ENCODE measurements at regions not wholly inside any gene's neighbourhood (a gene's known extent, or its start where the extent isn't known, plus 50 kb on each side); places are given as distances from the start of the nearest gene placed in this dataset.

GRCh38 chr14:80095623-80096022, 115.7 kb downstream of the DIO2 start:
- Mint-ChIP-seq H3K27me3 (no peaks in the 10 kb centered on the region), H3K36me3 (ENCODE audit: low read depth) (no peaks in the 10 kb centered on the region), H3K4me1 (ENCODE audit: low read depth) (no peaks in the 10 kb centered on the region), H3K9me3 (peaks cover 22% of the 10 kb centered on the region), H3K4me3 (no peak overlapping the region), H3K27ac (no peak overlapping the region)
- intact Hi-C loops (cut with micrococcal nuclease): no loop called here

GRCh38 chr14:80087411-80087810, 123.9 kb downstream of the DIO2 start:
- H3K4me3 Mint-ChIP-seq: no peak overlapping the region
- H3K27ac Mint-ChIP-seq: no peak overlapping the region
- H3K36me3 Mint-ChIP-seq (ENCODE audit: low read depth): no peaks in the 10 kb centered on the region
- no peaks in the 10 kb centered on the region for H3K4me1 Mint-ChIP-seq (ENCODE audit: low read depth)
- peaks cover 62% of the 10 kb centered on the region for H3K9me3 Mint-ChIP-seq
- intact Hi-C loops (cut with micrococcal nuclease): no loop called here
- H3K27me3 Mint-ChIP-seq: no peaks in the 10 kb centered on the region

- H3K4me3 Mint-ChIP-seq: no peak overlapping the region
- H3K4me1 Mint-ChIP-seq (ENCODE audit: low read depth): no peaks in the 10 kb centered on the region
- H3K27me3 Mint-ChIP-seq: no peaks in the 10 kb centered on the region
- peaks cover 39% of the 10 kb centered on the region for H3K9me3 Mint-ChIP-seq
- H3K27ac Mint-ChIP-seq: no peak overlapping the region
- H3K36me3 Mint-ChIP-seq (ENCODE audit: low read depth): no peaks in the 10 kb centered on the region
- intact Hi-C loops (cut with micrococcal nuclease): no loop called here
These were observed 127.1 kb downstream of the DIO2 start for GRCh38 chr14:80084196-80084595.

- no peaks in the 10 kb centered on the region for H3K4me1 Mint-ChIP-seq (ENCODE audit: low read depth)
- H3K27ac Mint-ChIP-seq: no peak overlapping the region
- H3K4me3 Mint-ChIP-seq: no peak overlapping the region
- intact Hi-C loops (cut with micrococcal nuclease): no loop called here
- no peaks in the 10 kb centered on the region for H3K27me3 Mint-ChIP-seq
- no peaks in the 10 kb centered on the region for H3K36me3 Mint-ChIP-seq (ENCODE audit: low read depth)
- H3K9me3 Mint-ChIP-seq: peaks cover 16% of the 10 kb centered on the region
These were observed 130.7 kb downstream of the DIO2 start for GRCh38 chr14:80080601-80081000.

- H3K4me1 Mint-ChIP-seq (ENCODE audit: low read depth): no peaks in the 10 kb centered on the region
- peaks cover 9% of the 10 kb centered on the region for H3K9me3 Mint-ChIP-seq
- intact Hi-C loops (cut with micrococcal nuclease): no loop called here
- H3K4me3 Mint-ChIP-seq: no peak overlapping the region
- H3K27ac Mint-ChIP-seq: no peak overlapping the region
- H3K36me3 Mint-ChIP-seq (ENCODE audit: low read depth): no peaks in the 10 kb centered on the region
- no peaks in the 10 kb centered on the region for H3K27me3 Mint-ChIP-seq
These were observed 132.8 kb downstream of the DIO2 start for GRCh38 chr14:80078501-80078900.

- Mint-ChIP-seq H3K4me3 (no peak overlapping the region), H3K27me3 (no peaks in the 10 kb centered on the region), H3K36me3 (ENCODE audit: low read depth) (no peaks in the 10 kb centered on the region), H3K4me1 (ENCODE audit: low read depth) (no peaks in the 10 kb centered on the region), H3K9me3 (peaks cover 20% of the 10 kb centered on the region), H3K27ac (no peak overlapping the region)
- intact Hi-C loops (cut with micrococcal nuclease): no loop called here
These were observed 134.0 kb downstream of the DIO2 start for GRCh38 chr14:80077262-80077661.

GRCh38 chr14:80074900-80075574, 136.3 kb downstream of the DIO2 start:
- H3K36me3 Mint-ChIP-seq (ENCODE audit: low read depth): no peaks in the 10 kb centered on the region
- H3K27ac Mint-ChIP-seq: no peak overlapping the region
- H3K4me1 Mint-ChIP-seq (ENCODE audit: low read depth): no peaks in the 10 kb centered on the region
- H3K4me3 Mint-ChIP-seq: no peak overlapping the region
- intact Hi-C loops (cut with micrococcal nuclease): no loop called here
- peaks cover 26% of the 10 kb centered on the region for H3K9me3 Mint-ChIP-seq
- no peaks in the 10 kb centered on the region for H3K27me3 Mint-ChIP-seq

GRCh38 chr14:80059041-80059440, 152.3 kb downstream of the DIO2 start:
- Mint-ChIP-seq H3K27me3 (no peaks in the 10 kb centered on the region), H3K4me1 (ENCODE audit: low read depth) (no peaks in the 10 kb centered on the region), H3K9me3 (peaks cover 7% of the 10 kb centered on the region), H3K4me3 (no peak overlapping the region), H3K36me3 (ENCODE audit: low read depth) (no peaks in the 10 kb centered on the region), H3K27ac (no peak overlapping the region)
- intact Hi-C loops (cut with micrococcal nuclease): loop anchor here (10.0 kb wide), 1 partner anchor 796 kb away; no protein-coding TSS in a partner anchor

GRCh38 chr14:80056497-80056801, 154.9 kb downstream of the DIO2 start:
- Mint-ChIP-seq H3K27ac (no peak overlapping the region), H3K36me3 (ENCODE audit: low read depth) (no peaks in the 10 kb centered on the region), H3K4me1 (ENCODE audit: low read depth) (no peaks in the 10 kb centered on the region), H3K9me3 (no peaks in the 10 kb centered on the region), H3K27me3 (no peaks in the 10 kb centered on the region), H3K4me3 (no peak overlapping the region)
- intact Hi-C loops (cut with micrococcal nuclease): loop anchor here (10.0 kb wide), 1 partner anchor 798 kb away; no protein-coding TSS in a partner anchor

GRCh38 chr14:80055667-80056496, 155.4 kb downstream of the DIO2 start:
- H3K4me1 Mint-ChIP-seq (ENCODE audit: low read depth): no peaks in the 10 kb centered on the region
- H3K4me3 Mint-ChIP-seq: no peak overlapping the region
- H3K27me3 Mint-ChIP-seq: no peaks in the 10 kb centered on the region
- H3K36me3 Mint-ChIP-seq (ENCODE audit: low read depth): no peaks in the 10 kb centered on the region
- intact Hi-C loops (cut with micrococcal nuclease): loop anchor here (10.0 kb wide), 1 partner anchor 799 kb away; no protein-coding TSS in a partner anchor
- no peaks in the 10 kb centered on the region for H3K9me3 Mint-ChIP-seq
- no peak overlapping the region for H3K27ac Mint-ChIP-seq

GRCh38 chr14:80055226-80055625, 156.1 kb downstream of the DIO2 start:
- intact Hi-C loops (cut with micrococcal nuclease): loop anchor here (10.0 kb wide), 1 partner anchor 800 kb away; no protein-coding TSS in a partner anchor
- no peaks in the 10 kb centered on the region for H3K27me3 Mint-ChIP-seq
- no peak overlapping the region for H3K4me3 Mint-ChIP-seq
- H3K36me3 Mint-ChIP-seq (ENCODE audit: low read depth): no peaks in the 10 kb centered on the region
- H3K9me3 Mint-ChIP-seq: no peaks in the 10 kb centered on the region
- no peak overlapping the region for H3K27ac Mint-ChIP-seq
- no peaks in the 10 kb centered on the region for H3K4me1 Mint-ChIP-seq (ENCODE audit: low read depth)

GRCh38 chr14:80054020-80054419, 157.3 kb downstream of the DIO2 start:
- Mint-ChIP-seq H3K4me1 (ENCODE audit: low read depth) (no peaks in the 10 kb centered on the region), H3K4me3 (no peak overlapping the region), H3K27ac (no peak overlapping the region), H3K36me3 (ENCODE audit: low read depth) (no peaks in the 10 kb centered on the region), H3K27me3 (no peaks in the 10 kb centered on the region), H3K9me3 (no peaks in the 10 kb centered on the region)
- intact Hi-C loops (cut with micrococcal nuclease): loop anchor here (10.0 kb wide), 1 partner anchor 801 kb away; no protein-coding TSS in a partner anchor

GRCh38 chr14:80049055-80049454, 162.2 kb downstream of the DIO2 start:
- H3K4me1 Mint-ChIP-seq (ENCODE audit: low read depth): no peaks in the 10 kb centered on the region
- intact Hi-C loops (cut with micrococcal nuclease): no loop called here
- H3K4me3 Mint-ChIP-seq: no peak overlapping the region
- H3K36me3 Mint-ChIP-seq (ENCODE audit: low read depth): no peaks in the 10 kb centered on the region
- H3K27me3 Mint-ChIP-seq: no peaks in the 10 kb centered on the region
- no peaks in the 10 kb centered on the region for H3K9me3 Mint-ChIP-seq
- no peak overlapping the region for H3K27ac Mint-ChIP-seq

- H3K27me3 Mint-ChIP-seq: no peaks in the 10 kb centered on the region
- intact Hi-C loops (cut with micrococcal nuclease): no loop called here
- H3K4me1 Mint-ChIP-seq (ENCODE audit: low read depth): no peaks in the 10 kb centered on the region
- no peaks in the 10 kb centered on the region for H3K9me3 Mint-ChIP-seq
- no peak overlapping the region for H3K4me3 Mint-ChIP-seq
- no peaks in the 10 kb centered on the region for H3K36me3 Mint-ChIP-seq (ENCODE audit: low read depth)
- H3K27ac Mint-ChIP-seq: no peak overlapping the region
These were observed 163.5 kb downstream of the DIO2 start for GRCh38 chr14:80047761-80048160.
